ENCODE measurements at regions not wholly inside any gene's neighbourhood (a gene's known extent, or its start where the extent isn't known, plus 50 kb on each side); places are given as distances from the start of the nearest gene placed in this dataset.

DNA sequence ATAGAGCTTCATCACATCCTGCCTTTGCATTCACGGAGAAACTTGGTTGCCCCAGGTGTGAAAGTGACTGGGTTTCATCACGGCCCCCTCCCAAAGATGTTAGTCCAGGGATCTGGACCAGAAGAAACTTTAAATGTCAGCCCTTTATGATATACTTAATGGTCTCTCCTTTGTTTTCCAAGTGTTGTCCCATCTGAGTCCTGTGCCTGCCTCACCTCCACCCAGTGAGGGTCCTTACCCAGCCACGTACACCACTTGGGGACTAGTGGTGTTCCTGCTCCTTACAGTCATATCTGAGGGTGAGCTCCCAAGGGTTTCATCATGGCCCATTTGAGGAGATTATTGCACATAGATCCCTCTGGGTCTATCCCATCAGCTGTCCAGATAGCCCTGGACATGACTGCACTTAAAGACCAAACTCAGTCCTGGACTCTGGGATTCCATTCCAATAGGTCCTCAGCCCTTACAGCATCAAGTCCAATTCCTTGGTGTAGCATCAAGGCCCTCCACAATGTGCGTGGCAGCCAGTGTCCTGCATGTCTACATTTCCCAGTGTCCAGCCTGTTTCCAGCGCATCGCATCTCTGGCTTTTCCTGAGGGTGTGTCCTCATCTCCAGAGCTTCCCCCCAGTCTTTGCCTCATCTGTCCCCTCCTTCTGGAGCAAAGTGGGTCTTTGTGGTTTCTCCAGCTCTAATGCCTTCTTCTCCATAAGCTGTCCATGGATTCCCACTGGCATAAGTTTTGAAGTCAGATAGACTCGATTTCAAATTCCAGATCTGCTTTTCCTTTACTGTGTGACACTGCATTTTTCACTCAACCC, 351.6 kb downstream of the MYCN start:
- CTCF ChIA-PET, result no interaction called here
- Mint-ChIP-seq H3K4me3 (no peak overlapping the region), H3K4me1 (ENCODE audit: low read depth) (no peaks in the 10 kb centered on the region), H3K27ac (no peak overlapping the region), H3K9me3 (no peaks in the 10 kb centered on the region), H3K27me3 (ENCODE audit: low read depth) (peaks cover 6% of the 10 kb centered on the region), H3K36me3 (ENCODE audit: low read depth) (no peaks in the 10 kb centered on the region)
- intact Hi-C loops (cut with micrococcal nuclease), result no loop called here
- DNase-seq, result no peak

DNA sequence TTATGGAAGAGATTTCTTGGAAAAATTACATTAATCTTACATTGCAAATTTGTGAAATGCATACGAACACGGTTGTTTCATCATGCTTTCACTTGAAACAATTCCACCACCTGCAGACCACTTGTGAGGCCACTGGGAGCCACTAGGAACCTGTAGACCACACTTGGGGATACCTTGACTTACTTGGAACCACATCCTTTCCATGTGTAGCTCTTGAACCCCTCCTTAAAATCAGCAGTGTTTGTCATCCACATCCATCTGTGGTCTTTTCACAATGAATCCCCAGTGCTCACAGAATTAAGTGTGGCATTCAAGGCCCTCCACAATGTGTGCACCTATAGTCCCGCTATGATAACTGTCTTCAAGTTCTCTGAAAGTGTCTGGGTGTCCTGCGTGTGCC, 350.9 kb downstream of the MYCN start:
- no peak overlapping the region for H3K27ac Mint-ChIP-seq
- CTCF ChIA-PET, result no interaction called here
- intact Hi-C loops (cut with micrococcal nuclease), result no loop called here
- no peaks in the 10 kb centered on the region for H3K4me1 Mint-ChIP-seq (ENCODE audit: low read depth)
- no peaks in the 10 kb centered on the region for H3K9me3 Mint-ChIP-seq
- DNase-seq, result no peak
- H3K27me3 Mint-ChIP-seq (ENCODE audit: low read depth), result peaks cover 6% of the 10 kb centered on the region
- no peak overlapping the region for H3K4me3 Mint-ChIP-seq
- no peaks in the 10 kb centered on the region for H3K36me3 Mint-ChIP-seq (ENCODE audit: low read depth)

DNA sequence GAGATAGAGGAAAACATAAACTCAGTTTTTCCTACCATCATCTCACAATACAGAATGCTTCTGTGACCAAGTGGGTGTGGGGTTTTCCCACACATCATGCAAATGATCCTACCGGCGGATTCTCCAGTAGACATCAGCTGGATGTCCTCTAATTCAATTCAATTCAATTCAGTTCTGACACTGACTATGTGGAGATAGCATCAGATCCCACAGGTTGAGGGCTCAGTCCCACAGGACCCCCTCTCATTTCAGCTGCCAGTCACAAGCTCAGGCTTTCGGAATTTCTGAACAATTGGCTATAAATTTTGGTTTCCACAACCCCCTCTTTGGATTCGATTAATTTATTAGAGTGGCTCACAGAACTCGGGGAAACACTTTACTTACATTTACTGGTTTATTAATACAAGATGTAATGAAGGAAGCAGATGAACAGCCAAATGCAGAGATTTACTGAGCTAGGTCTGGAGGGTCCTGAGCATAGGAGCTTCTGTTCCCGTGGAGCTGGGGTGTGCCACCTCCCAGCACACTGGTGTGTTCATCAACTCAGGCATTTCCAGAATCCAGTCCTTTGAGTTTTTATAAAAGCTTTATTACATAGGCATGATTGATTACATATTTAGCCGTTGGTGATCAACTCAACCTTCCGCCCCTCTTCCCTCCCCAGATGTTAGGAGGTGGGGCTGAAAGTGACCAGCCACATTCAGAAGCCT, 350.1 kb downstream of the MYCN start:
- Mint-ChIP-seq H3K9me3 (no peaks in the 10 kb centered on the region), H3K4me1 (ENCODE audit: low read depth) (no peaks in the 10 kb centered on the region), H3K36me3 (ENCODE audit: low read depth) (no peaks in the 10 kb centered on the region), H3K27ac (no peak overlapping the region), H3K4me3 (no peak overlapping the region), H3K27me3 (ENCODE audit: low read depth) (peaks cover 6% of the 10 kb centered on the region)
- CTCF ChIA-PET, result no interaction called here
- intact Hi-C loops (cut with micrococcal nuclease), result no loop called here
- no peak for DNase-seq

- H3K27ac Mint-ChIP-seq, result no peak overlapping the region
- intact Hi-C loops (cut with micrococcal nuclease), result loop anchor here (10.0 kb wide), 1 partner anchor 316 kb away; no protein-coding TSS in a partner anchor
- H3K27me3 Mint-ChIP-seq (ENCODE audit: low read depth), result peaks cover 6% of the 10 kb centered on the region
- no peaks in the 10 kb centered on the region for H3K36me3 Mint-ChIP-seq (ENCODE audit: low read depth)
- CTCF ChIA-PET, result interaction anchor here (0.7 kb wide), 3 partner anchors 15 to 634 kb away, joined by 3 to 5 read pairs (median 3); no protein-coding TSS in a partner anchor
- no peaks in the 10 kb centered on the region for H3K4me1 Mint-ChIP-seq (ENCODE audit: low read depth)
- no peak for DNase-seq
- H3K9me3 Mint-ChIP-seq, result no peaks in the 10 kb centered on the region
- H3K4me3 Mint-ChIP-seq, result no peak overlapping the region
These were observed 348.2 kb downstream of the MYCN start for GRCh38 chr2:16288371-16289112.

GRCh38 chr2:16287831-16288230, 347.5 kb downstream of the MYCN start:
- DNase-seq, result no peak
- intact Hi-C loops (cut with micrococcal nuclease), result loop anchor here (10.0 kb wide), 1 partner anchor 317 kb away; no protein-coding TSS in a partner anchor
- H3K4me3 Mint-ChIP-seq, result no peak overlapping the region
- no peak overlapping the region for H3K27ac Mint-ChIP-seq
- CTCF ChIA-PET, result no interaction called here
- no peaks in the 10 kb centered on the region for H3K36me3 Mint-ChIP-seq (ENCODE audit: low read depth)
- H3K27me3 Mint-ChIP-seq (ENCODE audit: low read depth), result peaks cover 6% of the 10 kb centered on the region
- H3K4me1 Mint-ChIP-seq (ENCODE audit: low read depth), result no peaks in the 10 kb centered on the region
- H3K9me3 Mint-ChIP-seq, result no peaks in the 10 kb centered on the region

GRCh38 chr2:16287281-16287680, 346.9 kb downstream of the MYCN start:
- intact Hi-C loops (cut with micrococcal nuclease), result loop anchor here (10.0 kb wide), 1 partner anchor 318 kb away; no protein-coding TSS in a partner anchor
- H3K4me1 Mint-ChIP-seq (ENCODE audit: low read depth), result no peaks in the 10 kb centered on the region
- H3K27me3 Mint-ChIP-seq (ENCODE audit: low read depth), result peaks cover 4% of the 10 kb centered on the region
- H3K36me3 Mint-ChIP-seq (ENCODE audit: low read depth), result no peaks in the 10 kb centered on the region
- H3K27ac Mint-ChIP-seq, result no peak overlapping the region
- CTCF ChIA-PET, result no interaction called here
- no peak for DNase-seq
- no peaks in the 10 kb centered on the region for H3K9me3 Mint-ChIP-seq
- H3K4me3 Mint-ChIP-seq, result no peak overlapping the region

GRCh38 chr2:16285813-16286510, 345.6 kb downstream of the MYCN start:
- Mint-ChIP-seq H3K36me3 (ENCODE audit: low read depth) (no peaks in the 10 kb centered on the region), H3K9me3 (no peaks in the 10 kb centered on the region), H3K27me3 (ENCODE audit: low read depth) (peaks cover 2% of the 10 kb centered on the region), H3K27ac (no peak overlapping the region), H3K4me3 (no peak overlapping the region), H3K4me1 (ENCODE audit: low read depth) (no peaks in the 10 kb centered on the region)
- DNase-seq, result no peak
- intact Hi-C loops (cut with micrococcal nuclease), result loop anchor here (10.0 kb wide), 1 partner anchor 319 kb away; no protein-coding TSS in a partner anchor
- CTCF ChIA-PET, result interaction anchor here (0.6 to 2.3 kb wide), 2 partner anchors 294 to 345 kb away, joined by 3 to 9 read pairs; partner anchors contain the start of gene MYCN

- CTCF ChIA-PET, result interaction anchor here (0.6 to 2.3 kb wide), 2 partner anchors 294 to 344 kb away, joined by 3 to 9 read pairs; partner anchors contain the start of gene MYCN
- Mint-ChIP-seq H3K4me3 (no peak overlapping the region), H3K4me1 (ENCODE audit: low read depth) (no peaks in the 10 kb centered on the region), H3K27ac (no peak overlapping the region), H3K36me3 (ENCODE audit: low read depth) (no peaks in the 10 kb centered on the region), H3K9me3 (no peaks in the 10 kb centered on the region), H3K27me3 (ENCODE audit: low read depth) (peaks cover 2% of the 10 kb centered on the region)
- intact Hi-C loops (cut with micrococcal nuclease), result loop anchor here (10.0 kb wide), 1 partner anchor 320 kb away; no protein-coding TSS in a partner anchor
- DNase-seq, result no peak
These were observed 344.7 kb downstream of the MYCN start for GRCh38 chr2:16284941-16285625.

GRCh38 chr2:16283071-16283850, 342.9 kb downstream of the MYCN start:
- Mint-ChIP-seq H3K27me3 (ENCODE audit: low read depth) (peaks cover 2% of the 10 kb centered on the region), H3K36me3 (ENCODE audit: low read depth) (no peaks in the 10 kb centered on the region), H3K4me3 (no peak overlapping the region), H3K4me1 (ENCODE audit: low read depth) (no peaks in the 10 kb centered on the region), H3K27ac (no peak overlapping the region), H3K9me3 (no peaks in the 10 kb centered on the region)
- intact Hi-C loops (cut with micrococcal nuclease), result loop anchor here (10.0 kb wide), 1 partner anchor 322 kb away; no protein-coding TSS in a partner anchor
- no peak for DNase-seq
- CTCF ChIA-PET, result interaction anchor here (0.6 to 3.1 kb wide), 5 partner anchors 9 to 343 kb away, joined by 3 to 29 read pairs (median 9); partner anchors contain the start of gene MYCN

GRCh38 chr2:16282511-16282910, 342.2 kb downstream of the MYCN start:
- Mint-ChIP-seq H3K4me1 (ENCODE audit: low read depth) (no peaks in the 10 kb centered on the region), H3K27ac (no peak overlapping the region), H3K4me3 (no peak overlapping the region), H3K9me3 (no peaks in the 10 kb centered on the region), H3K36me3 (ENCODE audit: low read depth) (no peaks in the 10 kb centered on the region), H3K27me3 (ENCODE audit: low read depth) (peaks cover 2% of the 10 kb centered on the region)
- intact Hi-C loops (cut with micrococcal nuclease), result loop anchor here (1.0 to 10.0 kb wide), 2 partner anchors 322 to 645 kb away; no protein-coding TSS in a partner anchor
- no peak for DNase-seq
- CTCF ChIA-PET, result interaction anchor here (0.6 to 3.1 kb wide), 7 partner anchors 10 to 647 kb away, joined by 3 to 29 read pairs (median 4); partner anchors contain the start of gene MYCN

All from activated naive CD4-positive, alpha-beta T cell treated with anti-CD3 and anti-CD28 coated beads for 36 hours (primary cell).